Activated T-cell treated with anti-CD3 and anti-CD28 coated beads, Interleukin-2, amount 50 U/mL, for 24 hours (primary cell): ENCODE measurements at regions not wholly inside any gene's neighbourhood (a gene's known extent, or its start where the extent isn't known, plus 50 kb on each side); places are given as distances from the start of the nearest gene placed in this dataset.

Experiments
- DNase-seq: peaks from one replicate; pipeline ENCODE4 v3.0.0-alpha.2; 2020
- H3K27ac Mint-ChIP-seq: 2 replicates; pipeline ENCODE4 v1.8.0; 2020; ENCODE audit warnings: mild to moderate bottlenecking, mixed read lengths
- H3K27me3 Mint-ChIP-seq: 2 replicates; pipeline ENCODE4 v1.8.0; 2020; ENCODE audit warnings: mixed read lengths
- H3K36me3 Mint-ChIP-seq: 2 replicates; pipeline ENCODE4 v1.8.0; 2020; ENCODE audit warnings: low read depth, mixed read lengths
- H3K4me1 Mint-ChIP-seq: 2 replicates; pipeline ENCODE4 v1.8.0; 2020; ENCODE audit warnings: low read depth, mixed read lengths
- H3K4me3 Mint-ChIP-seq: 2 replicates; pipeline ENCODE4 v1.8.0; 2020; ENCODE audit warnings: mild to moderate bottlenecking, moderate library complexity, mixed read lengths
- H3K9me3 Mint-ChIP-seq: 2 replicates; pipeline ENCODE4 v1.8.0; 2020; ENCODE audit warnings: mixed read lengths

DNA sequence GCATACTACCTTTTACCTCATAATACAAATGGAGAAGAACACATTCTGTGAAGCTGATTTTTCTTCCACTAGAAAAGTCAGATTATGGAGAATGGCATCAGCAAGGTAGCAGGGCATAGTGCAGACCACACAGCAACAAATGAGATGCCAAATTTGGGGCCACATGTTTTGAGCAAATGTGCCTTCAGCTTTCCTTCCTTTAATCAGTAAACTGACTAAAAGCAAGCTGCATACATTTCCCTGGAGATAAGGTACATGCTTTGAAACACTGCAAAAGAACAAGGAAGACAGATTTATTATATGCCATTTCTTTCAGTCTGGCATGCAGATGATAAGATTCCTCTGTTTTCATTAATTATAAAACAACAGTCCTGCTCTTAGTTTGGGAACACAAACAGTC lies 67.1 kb upstream of the GUCY1A1 start:
- no peak overlapping the region for H3K4me3 Mint-ChIP-seq
- no peaks in the 10 kb centered on the region for H3K36me3 Mint-ChIP-seq
- H3K27ac Mint-ChIP-seq, result no peak overlapping the region
- peaks cover 10% of the 10 kb centered on the region for H3K27me3 Mint-ChIP-seq
- no peaks in the 10 kb centered on the region for H3K4me1 Mint-ChIP-seq
- H3K9me3 Mint-ChIP-seq, result no peaks in the 10 kb centered on the region
- no peak for DNase-seq

DNA sequence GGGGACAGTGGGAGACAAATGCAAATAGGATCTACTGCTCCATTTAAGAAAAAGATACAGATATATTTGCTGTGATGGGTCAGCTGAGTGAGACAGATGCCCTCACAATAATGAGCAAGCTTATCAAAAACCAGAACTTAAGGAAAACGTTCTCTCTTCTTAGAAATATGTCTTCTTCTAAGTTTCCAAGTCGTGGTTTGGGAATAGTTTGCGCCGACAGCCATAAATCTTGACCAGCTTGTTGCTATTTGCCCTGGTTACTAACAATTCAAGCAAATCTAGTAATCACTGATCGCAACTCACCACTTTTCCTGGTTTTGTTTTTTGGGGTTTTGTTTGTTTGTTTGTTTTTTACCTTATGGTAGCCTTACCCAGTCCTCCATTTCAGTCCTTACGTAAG lies 67.6 kb upstream of the GUCY1A1 start:
- H3K4me3 Mint-ChIP-seq, result no peak overlapping the region
- H3K36me3 Mint-ChIP-seq, result no peaks in the 10 kb centered on the region
- H3K4me1 Mint-ChIP-seq, result no peaks in the 10 kb centered on the region
- no peak overlapping the region for H3K27ac Mint-ChIP-seq
- H3K9me3 Mint-ChIP-seq, result no peaks in the 10 kb centered on the region
- no peak for DNase-seq
- peaks cover 10% of the 10 kb centered on the region for H3K27me3 Mint-ChIP-seq

DNA sequence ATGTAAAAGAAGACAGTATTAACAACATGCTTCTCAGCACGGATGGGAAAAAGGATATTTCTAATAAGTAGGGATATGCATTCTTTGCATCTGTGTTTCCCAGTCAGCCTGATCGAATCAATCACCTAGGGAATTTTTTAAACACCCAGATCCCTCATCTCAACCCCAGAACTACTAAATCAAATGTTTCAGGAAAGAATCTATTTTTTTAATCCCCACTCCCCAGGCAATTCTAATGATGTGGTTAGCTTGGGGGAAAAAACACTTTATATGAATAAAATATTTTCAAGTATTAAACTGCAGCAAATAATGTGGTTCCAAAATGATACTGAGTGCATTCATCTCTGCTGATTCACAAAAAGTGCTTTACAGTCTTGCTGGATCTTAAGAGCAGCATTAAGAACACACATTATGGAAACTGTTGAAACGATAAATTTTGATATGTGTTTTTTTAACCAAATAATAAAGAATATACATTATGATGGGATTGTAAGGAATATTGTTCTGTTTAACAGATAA lies 68.7 kb upstream of the GUCY1A1 start:
- H3K4me3 Mint-ChIP-seq, result no peak overlapping the region
- no peak for DNase-seq
- no peaks in the 10 kb centered on the region for H3K36me3 Mint-ChIP-seq

DNA sequence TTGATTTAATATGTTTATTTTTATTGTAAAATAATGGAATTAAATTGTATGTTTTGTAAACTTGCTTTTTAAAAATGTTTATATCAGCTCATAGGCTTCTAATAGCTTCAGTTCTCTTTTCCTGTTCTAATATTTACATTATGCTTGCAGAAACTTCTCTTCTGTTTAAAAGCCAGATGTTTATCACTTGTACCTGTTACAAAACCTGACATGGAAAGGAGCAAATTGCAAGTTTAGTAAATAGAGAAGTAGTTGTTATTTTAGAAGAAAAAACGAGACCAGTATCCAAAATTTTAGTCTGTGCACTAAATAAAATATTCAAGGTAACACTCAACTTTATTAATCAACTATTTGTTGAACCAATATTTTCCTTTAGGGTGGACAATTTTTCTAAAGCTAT lies 69.4 kb upstream of the GUCY1A1 start:
- Mint-ChIP-seq H3K36me3 (no peaks in the 10 kb centered on the region), H3K9me3 (no peaks in the 10 kb centered on the region), H3K27me3 (peaks cover 10% of the 10 kb centered on the region), H3K4me3 (no peak overlapping the region), H3K27ac (no peak overlapping the region), H3K4me1 (no peaks in the 10 kb centered on the region)
- no peak for DNase-seq

More for the DNA sequence above, 68.7 kb upstream of the GUCY1A1 start:
- Mint-ChIP-seq H3K27me3 (peaks cover 10% of the 10 kb centered on the region), H3K27ac (no peak overlapping the region), H3K9me3 (no peaks in the 10 kb centered on the region), H3K4me1 (no peaks in the 10 kb centered on the region)

DNA sequence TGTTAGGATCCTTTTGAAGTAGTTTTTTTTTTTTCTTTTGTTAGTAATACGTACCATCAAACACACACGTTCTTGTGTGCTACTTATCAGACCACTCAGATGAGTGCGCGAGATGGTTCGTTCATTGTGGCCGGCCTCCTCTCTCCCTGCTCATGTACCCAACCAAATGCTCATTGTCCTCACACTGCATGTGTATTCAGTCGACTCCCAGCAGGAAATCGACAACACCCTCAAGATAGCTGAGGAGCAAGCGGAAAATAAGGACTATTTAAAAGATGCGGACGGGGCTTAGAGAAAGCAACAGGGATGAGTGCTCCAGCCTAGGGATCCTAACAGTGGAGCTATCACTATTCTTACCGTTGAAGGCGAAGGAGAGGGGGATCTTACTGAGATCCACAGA lies 72.9 kb upstream of the GUCY1A1 start:
- Mint-ChIP-seq H3K4me3 (no peak overlapping the region), H3K9me3 (no peaks in the 10 kb centered on the region), H3K4me1 (no peaks in the 10 kb centered on the region), H3K27me3 (peaks cover 7% of the 10 kb centered on the region), H3K36me3 (no peaks in the 10 kb centered on the region), H3K27ac (no peak overlapping the region)
- no peak for DNase-seq

DNA sequence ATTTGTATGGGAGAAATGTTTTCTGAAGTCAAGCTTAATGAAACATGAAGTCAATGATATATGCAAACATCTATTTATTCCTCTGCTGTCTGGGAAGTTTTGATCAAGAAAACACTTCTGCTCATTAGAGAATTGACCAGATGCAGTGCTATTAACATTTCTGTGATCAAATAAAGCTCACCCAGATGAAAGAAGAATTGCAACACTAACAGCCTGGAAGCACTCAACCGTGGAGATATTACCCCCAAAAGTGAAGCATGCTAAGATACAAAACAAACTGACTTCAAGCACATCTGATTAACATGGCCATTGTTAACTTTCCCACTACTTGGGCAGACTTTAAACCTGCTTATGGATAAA lies 73.7 kb upstream of the GUCY1A1 start:
- H3K27me3 Mint-ChIP-seq, result peaks cover 7% of the 10 kb centered on the region
- H3K4me3 Mint-ChIP-seq, result no peak overlapping the region
- no peaks in the 10 kb centered on the region for H3K9me3 Mint-ChIP-seq
- H3K27ac Mint-ChIP-seq, result no peak overlapping the region
- H3K4me1 Mint-ChIP-seq, result no peaks in the 10 kb centered on the region
- no peak for DNase-seq
- H3K36me3 Mint-ChIP-seq, result no peaks in the 10 kb centered on the region

DNA sequence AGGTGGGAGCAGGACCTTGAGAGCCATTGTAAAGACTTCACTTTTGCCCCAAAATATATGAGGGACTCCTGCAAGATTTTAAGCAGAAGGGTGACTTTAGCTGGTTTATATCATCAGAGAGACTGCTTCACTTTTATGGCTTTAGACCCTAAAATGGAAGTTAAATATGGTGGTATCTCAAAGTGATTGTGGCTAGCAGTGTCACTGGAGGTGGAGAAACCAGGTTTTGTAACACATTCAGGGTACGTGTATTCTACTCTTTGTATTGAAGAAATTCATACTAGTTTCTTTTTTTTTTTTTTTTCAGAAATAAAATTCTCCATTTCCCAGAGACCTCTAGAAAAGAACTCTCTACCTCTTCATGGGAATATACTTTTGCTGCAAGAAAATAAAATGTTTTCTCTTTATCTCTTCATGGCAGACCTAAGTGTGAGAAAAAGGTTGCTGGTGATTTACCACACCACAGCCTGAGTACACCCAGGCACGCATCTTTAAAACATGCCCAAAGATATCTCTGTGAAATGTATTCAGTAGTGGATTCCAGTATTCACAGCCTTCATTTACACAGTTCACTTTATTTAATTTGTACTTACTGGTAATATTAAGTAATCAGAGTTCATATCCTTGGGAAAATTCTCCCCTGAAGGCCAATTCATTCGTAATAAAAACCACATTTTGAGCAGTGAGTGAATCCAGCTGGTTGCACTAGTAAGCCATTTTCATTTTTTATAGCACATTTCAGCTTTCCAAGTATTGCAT lies 74.3 kb upstream of the GUCY1A1 start:
- Mint-ChIP-seq H3K27me3 (peaks cover 4% of the 10 kb centered on the region), H3K27ac (no peak overlapping the region), H3K4me3 (no peak overlapping the region), H3K36me3 (no peaks in the 10 kb centered on the region), H3K9me3 (no peaks in the 10 kb centered on the region), H3K4me1 (no peaks in the 10 kb centered on the region)
- DNase-seq, result no peak

DNA sequence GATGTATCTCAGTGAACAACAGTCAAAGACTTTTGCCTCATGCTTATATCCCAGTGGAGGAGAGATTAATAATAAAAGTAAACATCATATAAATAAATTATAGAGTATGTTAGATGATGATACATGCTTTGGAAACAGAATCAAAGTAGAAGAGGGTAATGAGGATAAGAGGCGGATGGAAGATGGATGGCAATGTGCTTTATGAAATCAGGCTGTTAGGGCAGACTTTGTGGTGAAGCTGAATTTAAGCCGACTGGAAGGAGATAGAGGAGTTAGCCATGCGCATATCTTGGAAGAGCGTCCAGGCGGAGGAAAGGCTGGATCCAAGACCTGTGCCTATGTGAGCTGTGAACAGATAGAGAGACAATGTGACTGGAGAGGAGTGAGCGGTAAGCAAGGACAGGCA lies 74.9 kb upstream of the GUCY1A1 start:
- Mint-ChIP-seq H3K9me3 (no peaks in the 10 kb centered on the region), H3K36me3 (no peaks in the 10 kb centered on the region), H3K4me1 (no peaks in the 10 kb centered on the region), H3K27ac (no peak overlapping the region), H3K4me3 (no peak overlapping the region), H3K27me3 (peaks cover 4% of the 10 kb centered on the region)
- no peak for DNase-seq

DNA sequence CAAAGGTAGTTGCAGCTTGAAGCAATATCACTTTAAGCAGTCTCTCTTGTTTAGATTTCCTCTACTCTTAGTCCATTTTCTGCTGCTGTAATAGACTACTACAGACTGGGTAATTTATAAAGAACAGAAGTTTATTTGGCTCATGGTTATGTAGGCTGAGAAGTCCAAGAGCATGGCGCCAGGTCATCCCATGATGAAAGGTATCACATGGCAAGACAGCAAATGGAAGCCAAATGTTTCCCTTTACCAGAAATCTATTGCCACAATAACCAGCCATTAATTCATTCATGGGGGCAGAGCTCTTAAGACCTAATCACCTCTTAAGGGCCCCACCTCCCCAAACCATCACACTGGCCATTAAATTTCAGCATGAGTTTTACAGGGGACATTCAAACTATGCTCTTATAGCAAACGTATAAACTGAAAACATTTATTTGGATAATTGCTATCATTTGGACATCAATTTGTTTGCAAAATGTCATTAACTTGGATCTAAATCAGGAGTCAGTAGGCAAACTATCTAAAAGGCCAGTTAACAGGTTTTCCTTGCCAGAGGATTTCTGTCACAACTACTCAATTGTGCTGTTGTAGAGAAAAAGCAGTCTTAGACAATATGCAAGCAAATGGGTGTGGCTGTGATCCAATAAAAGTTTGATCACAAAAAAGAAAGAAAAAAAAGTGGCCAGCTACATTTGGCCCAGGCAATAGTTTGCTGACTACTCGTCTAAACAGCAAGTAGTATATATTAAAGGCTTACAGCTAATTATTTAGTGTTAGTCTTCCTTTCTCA lies 75.7 kb upstream of the GUCY1A1 start:
- Mint-ChIP-seq H3K36me3 (no peaks in the 10 kb centered on the region), H3K4me1 (no peaks in the 10 kb centered on the region), H3K4me3 (no peak overlapping the region), H3K9me3 (no peaks in the 10 kb centered on the region), H3K27ac (no peak overlapping the region), H3K27me3 (peaks cover under 1% of the 10 kb centered on the region)
- no peak for DNase-seq

DNA sequence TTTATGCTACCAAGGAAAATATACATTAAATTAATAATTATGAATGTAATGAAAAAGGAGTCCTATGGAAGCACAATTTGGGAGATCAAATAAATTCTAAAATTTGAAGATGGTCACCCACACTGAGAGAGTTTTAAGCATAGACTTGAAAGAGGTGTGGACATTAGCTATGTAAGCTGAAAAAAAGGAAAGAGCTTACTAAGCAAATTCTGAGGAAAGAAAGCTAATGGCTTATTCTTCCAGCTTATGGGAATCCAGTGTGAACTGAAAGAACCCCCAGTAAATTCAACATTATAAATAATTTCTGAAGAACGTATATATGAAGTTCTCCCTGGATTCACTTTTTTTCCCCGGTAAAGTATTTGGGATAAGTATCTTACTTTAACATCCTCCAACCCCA lies 78.2 kb upstream of the GUCY1A1 start:
- DNase-seq, result no peak
- Mint-ChIP-seq H3K36me3 (no peaks in the 10 kb centered on the region), H3K27ac (no peak overlapping the region), H3K27me3 (no peaks in the 10 kb centered on the region), H3K9me3 (no peaks in the 10 kb centered on the region), H3K4me3 (no peak overlapping the region), H3K4me1 (peaks cover 4% of the 10 kb centered on the region)

DNA sequence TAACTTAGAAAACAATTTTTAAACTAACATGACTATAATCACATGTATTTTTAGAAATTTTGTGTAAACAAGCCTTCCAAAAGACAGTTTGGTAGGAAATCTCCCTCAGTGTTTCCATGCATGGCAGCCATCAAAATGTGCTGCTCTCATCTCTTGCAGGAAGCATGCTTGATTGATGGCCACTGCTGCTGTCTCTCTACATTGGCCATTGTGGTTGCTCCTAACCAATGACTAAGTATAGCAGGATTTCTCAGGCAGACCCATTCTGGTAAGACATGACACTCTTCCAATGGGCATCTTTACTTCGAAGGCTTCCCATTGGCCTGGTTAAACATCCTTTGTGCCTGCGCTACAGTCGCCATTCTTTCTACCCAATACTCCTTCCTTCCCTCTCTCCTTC lies 78.9 kb upstream of the GUCY1A1 start:
- Mint-ChIP-seq H3K4me3 (no peak overlapping the region), H3K27ac (no peak overlapping the region), H3K9me3 (no peaks in the 10 kb centered on the region), H3K27me3 (no peaks in the 10 kb centered on the region), H3K4me1 (peaks cover 11% of the 10 kb centered on the region), H3K36me3 (no peaks in the 10 kb centered on the region)
- DNase-seq, result no peak

DNA sequence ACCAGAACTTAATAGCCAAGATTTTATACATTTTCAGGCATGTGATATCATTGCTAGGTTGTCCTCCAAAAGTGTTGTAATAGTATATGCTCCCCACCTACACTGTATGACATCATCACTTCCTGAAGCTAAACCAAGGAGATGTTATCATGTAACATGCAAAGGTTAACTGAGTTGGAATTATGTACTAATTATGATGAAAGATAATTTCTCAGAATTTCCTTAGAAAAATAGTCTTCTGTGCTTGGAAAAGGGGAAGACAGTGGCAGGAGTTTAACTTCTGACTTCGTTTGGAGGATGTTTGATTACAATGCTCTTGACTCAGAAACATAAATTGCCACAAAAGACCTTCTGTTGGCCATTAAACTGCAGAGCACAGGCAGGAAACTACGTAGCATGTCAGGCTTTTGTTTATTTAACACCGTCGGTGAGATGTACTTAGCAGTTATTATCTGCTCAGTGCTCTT lies 83.6 kb upstream of the GUCY1A1 start:
- Mint-ChIP-seq H3K27ac (peak overlapping the region; percentile 57), H3K4me3 (peak overlapping the region; percentile 25)

DNA sequence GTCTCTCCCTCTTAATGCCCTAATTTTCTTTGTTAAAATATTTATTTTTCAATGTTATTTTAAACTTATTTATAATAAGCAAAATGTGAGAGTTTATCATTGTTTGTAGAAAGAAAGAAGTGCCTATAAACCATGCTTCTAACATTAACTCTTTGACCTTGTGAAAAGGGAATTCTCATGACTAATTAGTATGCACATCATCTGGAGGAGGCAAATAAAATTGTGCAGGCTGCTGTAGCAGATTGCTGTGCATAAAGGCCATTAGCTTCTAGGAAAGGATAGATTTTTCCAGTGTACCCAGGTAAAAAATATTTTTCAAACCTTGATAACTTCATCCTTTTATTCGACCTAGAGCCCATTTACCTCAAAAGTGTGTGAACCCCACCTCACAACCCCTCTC lies 84.6 kb upstream of the GUCY1A1 start:
- no peak overlapping the region for H3K4me3 Mint-ChIP-seq
- H3K4me1 Mint-ChIP-seq, result peaks cover 11% of the 10 kb centered on the region
- no peaks in the 10 kb centered on the region for H3K27me3 Mint-ChIP-seq
- no peaks in the 10 kb centered on the region for H3K9me3 Mint-ChIP-seq
- H3K36me3 Mint-ChIP-seq, result no peaks in the 10 kb centered on the region
- DNase-seq, result no peak
- no peak overlapping the region for H3K27ac Mint-ChIP-seq

More for the DNA sequence above, 83.6 kb upstream of the GUCY1A1 start:
- Mint-ChIP-seq H3K27me3 (no peaks in the 10 kb centered on the region), H3K4me1 (peaks cover 11% of the 10 kb centered on the region), H3K36me3 (no peaks in the 10 kb centered on the region), H3K9me3 (no peaks in the 10 kb centered on the region)
- DNase-seq, result no peak

DNA sequence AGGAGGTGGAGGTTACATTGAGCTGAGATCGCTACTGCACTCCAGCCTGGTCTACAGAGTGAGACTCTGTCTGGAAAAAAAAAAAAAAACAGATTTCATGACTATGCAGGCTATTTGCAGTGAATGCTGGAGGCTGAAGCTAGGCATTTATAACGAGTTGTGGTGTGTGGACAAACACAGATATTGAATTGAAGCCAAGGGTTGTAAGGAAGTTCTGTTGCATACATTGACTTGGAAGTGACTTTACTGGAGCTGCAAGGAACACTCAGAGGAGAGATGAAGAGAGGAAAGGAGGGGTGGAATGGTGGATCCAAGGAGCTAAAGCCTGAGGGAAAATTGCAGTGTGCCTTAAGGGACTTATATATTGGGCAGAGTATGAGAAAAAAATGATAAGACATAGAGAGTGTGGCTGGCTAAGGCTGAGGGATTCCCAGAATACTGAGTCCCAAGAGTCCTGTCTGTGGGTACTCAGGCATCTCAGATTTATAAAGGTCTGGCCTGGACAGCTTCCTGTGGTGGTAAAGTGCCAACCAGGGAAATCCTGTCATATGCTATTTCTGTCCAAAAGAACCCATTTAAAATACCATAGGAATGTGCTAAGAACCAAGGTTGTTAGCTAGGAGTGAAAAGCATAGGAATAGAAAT lies 87.8 kb upstream of the GUCY1A1 start:
- Mint-ChIP-seq H3K27me3 (no peaks in the 10 kb centered on the region), H3K4me3 (no peak overlapping the region), H3K27ac (no peak overlapping the region), H3K4me1 (peaks cover 11% of the 10 kb centered on the region), H3K9me3 (no peaks in the 10 kb centered on the region), H3K36me3 (no peaks in the 10 kb centered on the region)
- DNase-seq, result no peak

DNA sequence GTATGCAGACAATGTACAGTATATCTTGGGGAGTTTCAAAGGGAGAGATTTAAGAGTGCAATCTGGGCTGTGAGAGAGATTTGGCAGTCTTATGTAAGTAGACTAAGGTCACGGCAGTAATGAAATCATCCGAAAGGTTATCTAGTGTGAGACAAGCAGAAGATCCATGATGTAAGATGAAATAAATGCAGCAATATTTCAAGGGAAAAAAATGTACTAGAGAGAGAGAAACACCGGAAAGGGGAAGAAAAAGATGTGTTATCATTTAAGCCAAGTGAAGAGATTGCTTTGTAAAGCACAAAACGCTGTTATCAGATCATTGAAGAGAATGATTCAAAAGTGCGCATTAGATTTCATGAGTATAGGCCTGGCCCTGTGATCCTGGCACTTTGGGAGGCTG lies 88.4 kb upstream of the GUCY1A1 start:
- no peak for DNase-seq
- Mint-ChIP-seq H3K4me3 (no peak overlapping the region), H3K27ac (no peak overlapping the region), H3K27me3 (no peaks in the 10 kb centered on the region), H3K4me1 (peaks cover 5% of the 10 kb centered on the region), H3K36me3 (no peaks in the 10 kb centered on the region), H3K9me3 (no peaks in the 10 kb centered on the region)
